Tibial nerve (tissue), 4 donors: ENCODE measurements at regions not wholly inside any gene's neighbourhood (a gene's known extent, or its start where the extent isn't known, plus 50 kb on each side); places are given as distances from the start of the nearest gene placed in this dataset.
"Not testable (repeated sequence)": the region's sequence is repeated elsewhere in the genome, so short reads cannot be mapped to it uniquely, and the experiment has no call there.

Source experiments
- DNase-seq, 2 donors: peaks; one replicate each; pipeline ENCODE4 v3.0.0-alpha.2; 2019; ENCODE audit warnings: low spot score in 2 of 2
- H3K27ac ChIP-seq, 4 donors: fragments of 200-600 bp; sonication (generic) in 3 of 4; one replicate each; pipeline ENCODE4 v1.5.1; 2017 to 2019; ENCODE audit warnings: mild to moderate bottlenecking in 1 of 4
- H3K27me3 ChIP-seq, 2 donors: fragments of 200-600 bp; sonication (generic) in 1 of 2; one replicate each; pipeline versions ENCODE4 v1.5.1 to v1.6.0; 2017 to 2019
- H3K36me3 ChIP-seq, 3 donors: fragments of 200-600 bp; sonication (generic); one replicate each; pipeline ENCODE4 v1.5.1; 2018 to 2019
- H3K4me1 ChIP-seq, 4 donors: fragments of 200-600 bp; sonication (generic) in 3 of 4; one replicate each; pipeline ENCODE4 v1.5.1; 2017 to 2019
- H3K4me3 ChIP-seq, 4 donors: fragments of 200-600 bp; sonication (generic) in 3 of 4; one replicate each; pipeline ENCODE4 v1.5.1; 2017 to 2019; ENCODE audit warnings: mild to moderate bottlenecking in 1 of 4, moderate library complexity in 1 of 4
- H3K9me3 ChIP-seq, 4 donors: fragments of 200-600 bp; sonication (generic) in 3 of 4; one replicate each; pipeline ENCODE4 v1.5.1; 2017 to 2019
- CTCF ChIP-seq, 5 experiments: fragments of 200-600 bp in 3 of 5; fragments of 450-650 bp in 2 of 5; sonication (generic) in 3 of 5; IDR thresholded peaks; one replicate each; pipeline ENCODE4 v1.5.1; 2016 to 2019; ENCODE audit warnings: antibody characterized with exemption in 5 of 5, mild to moderate bottlenecking in 3 of 5, moderate library complexity in 2 of 5
- EP300 ChIP-seq, 2 donors: sonication (generic); formaldehyde crosslinking; IDR thresholded peaks; one replicate each; pipeline ENCODE4 v1.6.1; 2017; ENCODE audit warnings: antibody characterized with exemption in 2 of 2, mild to moderate bottlenecking in 1 of 2
- POLR2A ChIP-seq, 2 donors: fragments of 450-650 bp; IDR thresholded peaks; one replicate each; pipeline ENCODE4 v1.6.1; 2017; ENCODE audit warnings: antibody characterized with exemption in 2 of 2, mild to moderate bottlenecking in 2 of 2, moderate library complexity in 2 of 2
- WGBS, 2 donors: methylation state at CpG; one replicate each; pipeline ENCODE4 v1.1.5; 2018; 5-methylcytosine and 5-hydroxymethylcytosine counted together

GRCh38 chr12:59055204-59055860 is 135.0 kb upstream of the LRIG3 start:
- no peak overlapping the region for H3K4me3 ChIP-seq
- no peaks in the 10 kb centered on the region for H3K27me3 ChIP-seq
- no peak overlapping the region for H3K27ac ChIP-seq
- no peak for TF ChIP-seq POLR2A (IDR thresholded peaks at IDR 0.05)
- TF ChIP-seq CTCF (IDR thresholded peaks at IDR 0.05), result no peak
- no peak for TF ChIP-seq EP300 (IDR thresholded peaks at IDR 0.05)
- WGBS, 2 donors, result 0 to 2% methylated on average over 1 of the region's 1 CpG
- H3K9me3 ChIP-seq, result no peaks in the 10 kb centered on the region
- no peaks in the 10 kb centered on the region for H3K36me3 ChIP-seq
- no peaks in the 10 kb centered on the region for H3K4me1 ChIP-seq
- DNase-seq, result no peak

- H3K27ac ChIP-seq, H3K36me3 ChIP-seq, H3K27me3 ChIP-seq, DNase-seq, H3K9me3 ChIP-seq, H3K4me1 ChIP-seq, H3K4me3 ChIP-seq: not testable (repeated sequence)
- WGBS, 2 donors, result 76 to 78% methylated on average over 11 of the region's 11 CpGs
Measured at GRCh38 chr12:59053266-59053899, 133.1 kb upstream of the LRIG3 start.

- Histone ChIP-seq H3K4me1 (no peaks in the 10 kb centered on the region), H3K9me3 (no peaks in the 10 kb centered on the region), H3K36me3 (no peaks in the 10 kb centered on the region), H3K27ac (no peak overlapping the region), H3K4me3 (no peak overlapping the region), H3K27me3 (no peaks in the 10 kb centered on the region)
- no peak for DNase-seq
- WGBS, 2 donors, result 61 to 66% methylated on average over 2 of the region's 2 CpGs
- TF ChIP-seq POLR2A (IDR thresholded peaks at IDR 0.05) (no peak), CTCF (IDR thresholded peaks at IDR 0.05) (no peak), EP300 (IDR thresholded peaks at IDR 0.05) (no peak)
Measured at GRCh38 chr12:59046763-59047534, 126.6 kb upstream of the LRIG3 start.

GRCh38 chr12:59044791-59045190 is 124.5 kb upstream of the LRIG3 start:
- Histone ChIP-seq H3K36me3 (no peaks in the 10 kb centered on the region), H3K4me1 (peaks cover 0 to 17% (median 0%) of the 10 kb centered on the region in 4 donors), H3K27me3 (no peaks in the 10 kb centered on the region), H3K4me3 (no peak overlapping the region), H3K9me3 (no peaks in the 10 kb centered on the region), H3K27ac (no peak overlapping the region)
- 78 to 88% methylated on average over 2 of the region's 2 CpGs for WGBS, 2 donors
- no peak for TF ChIP-seq POLR2A (IDR thresholded peaks at IDR 0.05)
- TF ChIP-seq EP300 (IDR thresholded peaks at IDR 0.05), result no peak
- no peak for TF ChIP-seq CTCF (IDR thresholded peaks at IDR 0.05)
- DNase-seq, result no peak

GRCh38 chr12:59041241-59042121 is 121.2 kb upstream of the LRIG3 start:
- DNase-seq, result no peak
- Histone ChIP-seq H3K27me3 (no peaks in the 10 kb centered on the region), H3K27ac (peak overlapping the region in 2 of 4 donors; percentile 44 to 46), H3K36me3 (no peaks in the 10 kb centered on the region), H3K4me3 (no peak overlapping the region), H3K4me1 (peaks cover 0 to 29% (median 0%) of the 10 kb centered on the region in 4 donors), H3K9me3 (no peaks in the 10 kb centered on the region)
- 34 to 35% methylated on average over 4 of the region's 4 CpGs for WGBS, 2 donors
- TF ChIP-seq POLR2A (IDR thresholded peaks at IDR 0.05) (no peak), CTCF (IDR thresholded peaks at IDR 0.05) (no peak), EP300 (IDR thresholded peaks at IDR 0.05) (peak in 1 of 2 donors; percentile 28)
